Lung (tissue), 11 donors: ENCODE measurements at regions not wholly inside any gene's neighbourhood (a gene's known extent, or its start where the extent isn't known, plus 50 kb on each side); places are given as distances from the start of the nearest gene placed in this dataset.
"Not testable (repeated sequence)": the region's sequence is repeated elsewhere in the genome, so short reads cannot be mapped to it uniquely, and the experiment has no call there.

Experiments
- ATAC-seq: fragments of 200-7000 bp; cut with Tn5 transposase; one replicate; pipeline ENCODE4 v1.9.1; 2020; ENCODE audit warnings: moderate number of reproducible peaks; ENCODE audit not compliant: insufficient read depth, low FRiP score
- DNase-seq, 3 donors: peaks; one replicate each; pipeline ENCODE4 v3.0.0-alpha.2; 2013 to 2017
- H3K27ac ChIP-seq, 2 donors: one replicate each; pipeline ENCODE4 v1.5.1; 2013; ENCODE audit warnings: mild to moderate bottlenecking in 2 of 2, moderate library complexity in 2 of 2, control low read depth in 1 of 2, inconsistent platforms in 1 of 2, low read depth in 1 of 2, low read length in 1 of 2
- H3K27me3 ChIP-seq, 3 donors: one replicate each; pipeline ENCODE4 v1.5.1; 2013; ENCODE audit warnings: low read length in 2 of 3; ENCODE audit not compliant: control insufficient read depth in 3 of 3, insufficient read depth in 3 of 3
- H3K36me3 ChIP-seq, 4 donors: one replicate each; pipeline ENCODE4 v1.5.1; 2013; ENCODE audit warnings: low read length in 4 of 4, mild to moderate bottlenecking in 1 of 4, moderate library complexity in 1 of 4; ENCODE audit not compliant: control insufficient read depth in 4 of 4, insufficient read depth in 4 of 4
- H3K4me1 ChIP-seq, 5 donors: one replicate each; pipeline ENCODE4 v1.5.1; 2013; ENCODE audit warnings: low read length in 5 of 5, mild to moderate bottlenecking in 2 of 5, moderate library complexity in 1 of 5; ENCODE audit not compliant: control insufficient read depth in 5 of 5, insufficient read depth in 5 of 5
- H3K4me3 ChIP-seq: one replicate; pipeline ENCODE4 v1.5.1; 2013; ENCODE audit warnings: mild to moderate bottlenecking, control low read depth, moderate library complexity
- H3K9ac ChIP-seq, 2 donors: one replicate each; pipeline ENCODE4 v1.5.1; 2013; ENCODE audit warnings: low read length in 2 of 2, control low read depth in 1 of 2; ENCODE audit not compliant: insufficient read depth in 1 of 2
- H3K9me3 ChIP-seq, 4 donors: one replicate each; pipeline ENCODE4 v1.5.1; 2013; ENCODE audit warnings: low read length in 3 of 4, mild to moderate bottlenecking in 1 of 4, moderate library complexity in 1 of 4; ENCODE audit not compliant: control insufficient read depth in 4 of 4, insufficient read depth in 3 of 4
- CTCF ChIP-seq: IDR thresholded peaks from 2 replicates; pipeline ENCODE4 v1.5.1; 2012; ENCODE audit warnings: mild to moderate bottlenecking; ENCODE audit errors: control extremely low read depth, extremely low read depth
- WGBS, 2 donors: extraction: QIAGEN DNeasy Blood & Tissue Kit; methylation state at CpG; one replicate each; pipeline ENCODE4 v1.1.7; 2013; 5-methylcytosine and 5-hydroxymethylcytosine counted together
- donor health status: control.
- donor health status: control.
- donor health status: Bipolar disorder and iron deficiency.
- donor health status: healthy.
- donor health status: DM: yes; HTN: yes; CAD: no.

- Histone ChIP-seq H3K9ac (no peak overlapping the region), H3K9me3 (peaks cover 0 to 7% (median 3%) of the 10 kb centered on the region in 4 donors), H3K36me3 (no peaks in the 10 kb centered on the region), H3K27ac (no peak overlapping the region), H3K4me1 (no peaks in the 10 kb centered on the region), H3K27me3 (no peaks in the 10 kb centered on the region), H3K4me3 (no peak overlapping the region)
- DNase-seq (no peak), ATAC-seq (no peak)
- WGBS, 2 donors: 96 to 97% methylated on average over 1 of the region's 1 CpG
- no peak for TF ChIP-seq CTCF
Observed at GRCh38 chr4:95949808-95950207, 109.9 kb downstream of the PDHA2 start.

- not testable (repeated sequence) for H3K4me1 ChIP-seq, H3K27me3 ChIP-seq, H3K4me3 ChIP-seq, H3K27ac ChIP-seq, H3K36me3 ChIP-seq, H3K9ac ChIP-seq, H3K9me3 ChIP-seq, ATAC-seq
- peak in 1 of 3 donors; percentile 3 for DNase-seq
- 60 to 74% methylated on average over 2 of the region's 2 CpGs for WGBS, 2 donors
Observed at GRCh38 chr4:95952538-95952937, 112.6 kb downstream of the PDHA2 start.

GRCh38 chr4:95956094-95956493 lies 116.2 kb downstream of the PDHA2 start:
- Histone ChIP-seq H3K9ac (no peak overlapping the region), H3K27ac (no peak overlapping the region), H3K36me3 (no peaks in the 10 kb centered on the region), H3K4me3 (no peak overlapping the region), H3K9me3 (peaks cover 0 to 7% (median 0%) of the 10 kb centered on the region in 4 donors), H3K4me1 (no peaks in the 10 kb centered on the region), H3K27me3 (no peaks in the 10 kb centered on the region)
- DNase-seq (no peak), ATAC-seq (no peak)
- 88 to 94% methylated on average over 1 of the region's 1 CpG for WGBS, 2 donors
- no peak for TF ChIP-seq CTCF

GRCh38 chr4:95957054-95957453 lies 117.2 kb downstream of the PDHA2 start:
- no peaks in the 10 kb centered on the region for H3K27me3 ChIP-seq
- no peak for TF ChIP-seq CTCF
- H3K36me3 ChIP-seq: no peaks in the 10 kb centered on the region
- H3K4me1 ChIP-seq: no peaks in the 10 kb centered on the region
- H3K27ac ChIP-seq: no peak overlapping the region
- 87 to 88% methylated on average over 4 of the region's 4 CpGs for WGBS, 2 donors
- H3K9me3 ChIP-seq: peaks cover 0 to 6% (median 0%) of the 10 kb centered on the region in 4 donors
- H3K9ac ChIP-seq: no peak overlapping the region
- ATAC-seq (no peak), DNase-seq (no peak)
- H3K4me3 ChIP-seq: no peak overlapping the region
